ENCODE measurements at regions not wholly inside any gene's neighbourhood (a gene's known extent, or its start where the extent isn't known, plus 50 kb on each side); places are given as distances from the start of the nearest gene placed in this dataset.
A peak's percentile ranks its signal among the peaks of the same experiment; 100 is the strongest.

DNA sequence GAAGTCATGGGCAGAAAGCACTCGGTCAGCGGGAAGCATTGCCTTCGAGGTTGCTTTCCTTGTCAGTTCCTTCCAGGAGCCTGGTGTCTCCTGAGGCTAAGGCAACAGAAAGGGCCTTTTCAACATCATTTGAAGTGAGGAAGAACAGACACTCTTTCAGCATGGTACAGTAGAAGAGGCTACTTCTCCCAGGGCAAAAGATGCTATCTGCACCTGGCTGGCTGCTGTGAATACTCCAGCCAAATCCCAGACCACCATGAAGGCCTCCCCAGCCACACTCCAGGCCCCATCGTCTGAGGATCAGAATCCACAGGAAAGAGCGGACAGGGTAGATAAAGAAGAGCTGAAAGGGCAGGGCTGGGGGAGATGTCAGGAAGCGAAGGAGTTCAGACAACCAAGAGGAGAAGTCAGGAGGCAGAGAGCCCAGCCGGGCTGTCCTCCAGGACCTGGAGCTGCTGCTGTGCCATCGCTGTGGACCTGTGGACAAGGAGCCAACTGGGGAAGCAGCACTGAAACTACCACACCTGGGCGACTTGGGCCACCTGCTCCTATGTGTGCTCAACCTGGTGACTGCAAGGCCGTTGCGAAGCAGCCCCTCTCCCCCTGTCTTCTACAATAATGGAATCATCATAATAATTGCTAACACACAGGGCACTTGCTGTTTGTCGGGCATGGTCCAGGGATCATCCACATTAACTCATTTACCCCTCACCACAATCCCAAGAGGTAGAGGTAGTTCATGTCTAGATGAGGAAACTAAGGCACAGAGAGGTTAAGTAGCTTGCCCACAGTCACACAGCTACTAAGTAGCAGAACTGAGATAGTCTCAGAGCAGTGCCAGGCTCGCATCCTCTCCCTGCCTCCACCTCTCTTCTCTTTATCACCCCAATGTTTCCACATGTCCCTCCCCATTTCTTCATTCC is 88.0 kb upstream of the ZBTB40 start:
- DNase-seq = no peak

DNA sequence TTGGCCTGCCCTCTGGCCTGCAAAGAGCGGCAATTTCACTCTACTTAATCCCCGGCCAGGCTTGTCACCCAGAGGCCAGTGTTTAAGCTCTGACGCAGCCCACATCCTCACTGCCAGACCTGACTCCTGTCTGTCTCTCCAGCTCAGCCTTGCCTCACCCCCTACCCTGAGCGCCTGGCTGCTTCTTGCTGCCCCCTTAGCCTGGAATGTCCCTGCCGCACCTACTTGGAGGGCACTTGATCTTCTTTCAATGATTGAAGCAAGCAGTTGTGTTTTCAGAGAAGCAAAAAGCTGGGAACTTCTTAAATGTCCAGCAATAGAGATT is 87.4 kb upstream of the ZBTB40 start:
- no peak for DNase-seq

DNA sequence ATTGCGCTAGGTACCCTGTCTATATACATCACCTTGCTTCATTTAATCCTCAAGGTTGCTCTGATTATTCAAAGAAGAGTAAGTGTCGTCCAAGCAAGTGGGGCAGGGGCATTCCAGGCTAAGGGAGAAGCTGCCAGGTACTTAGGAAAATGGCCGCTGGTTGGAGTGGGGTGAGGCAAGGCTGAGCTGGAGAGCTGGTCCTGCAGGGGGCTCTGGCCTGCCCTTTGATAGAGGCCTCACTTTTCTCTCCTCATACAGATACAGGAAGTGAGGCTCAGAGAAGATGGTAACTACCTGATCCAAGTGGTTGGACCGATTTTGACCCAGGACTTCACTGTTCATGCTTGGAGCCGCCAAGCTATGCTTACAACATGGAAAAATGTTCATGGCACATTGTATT is 86.9 kb upstream of the ZBTB40 start:
- DNase-seq = peak; percentile 46

DNA sequence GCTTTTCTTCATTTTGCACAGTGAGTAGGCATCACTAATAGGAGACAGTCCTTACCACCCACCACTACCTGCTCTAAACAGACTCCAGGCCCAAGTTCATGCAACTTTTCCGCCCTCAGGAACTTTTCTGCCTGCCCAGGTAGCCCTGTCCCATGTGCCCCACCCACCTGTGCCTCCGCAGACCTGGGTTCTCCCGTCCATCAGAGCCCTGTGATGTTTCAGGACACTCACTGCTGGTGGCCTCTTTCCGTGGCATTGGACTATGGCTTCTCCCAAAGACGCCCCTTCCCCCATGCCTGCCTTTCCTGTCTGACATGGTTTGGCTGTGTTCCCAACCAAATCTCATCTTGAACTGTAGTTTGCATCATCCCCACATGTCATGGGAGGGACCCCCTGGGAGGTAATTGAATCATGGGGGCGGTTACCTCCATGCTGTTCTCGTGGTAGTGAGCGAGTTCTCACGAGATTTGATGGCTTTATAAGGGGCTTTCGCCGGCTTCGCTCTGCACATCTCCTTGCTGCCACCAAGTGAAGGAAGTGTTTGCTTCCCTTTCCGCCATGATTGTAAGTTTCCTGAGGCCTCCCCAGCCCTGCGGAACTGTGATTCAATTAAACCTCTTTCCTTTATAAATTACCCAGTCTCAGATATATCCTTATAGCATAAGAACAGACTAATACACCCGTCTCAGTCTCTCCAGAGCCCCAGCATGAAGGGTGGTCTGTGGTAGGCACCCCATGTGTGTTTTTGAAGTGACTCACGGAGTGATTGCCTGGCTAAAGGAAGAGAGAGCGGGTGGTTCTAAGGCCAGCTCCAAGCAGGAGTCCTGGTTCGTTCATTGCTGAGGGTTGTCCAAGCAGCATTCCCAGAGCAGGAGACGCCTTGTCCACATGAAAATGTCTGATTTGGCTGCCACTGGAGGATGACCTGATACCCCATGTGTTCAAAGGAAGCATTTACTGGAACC is 86.0 kb upstream of the ZBTB40 start:
- DNase-seq = peak; percentile 35

DNA sequence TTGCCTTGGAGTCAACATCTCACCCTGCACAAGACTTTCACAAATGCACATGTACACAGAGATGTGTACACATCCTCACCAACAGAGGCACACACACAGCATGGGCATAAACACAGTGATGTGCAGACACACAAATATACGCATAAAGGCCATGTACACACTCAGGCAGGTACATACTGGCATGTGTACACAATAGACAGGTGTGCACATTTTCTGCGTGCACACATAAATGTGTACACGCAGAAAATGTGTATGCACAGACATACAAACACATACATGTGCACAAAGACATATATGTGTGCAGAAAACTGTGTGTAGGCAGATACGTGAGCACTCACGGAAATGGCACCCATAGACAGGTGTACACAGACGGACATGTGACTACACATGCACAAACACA is 85.3 kb upstream of the ZBTB40 start:
- no peak for DNase-seq

DNA sequence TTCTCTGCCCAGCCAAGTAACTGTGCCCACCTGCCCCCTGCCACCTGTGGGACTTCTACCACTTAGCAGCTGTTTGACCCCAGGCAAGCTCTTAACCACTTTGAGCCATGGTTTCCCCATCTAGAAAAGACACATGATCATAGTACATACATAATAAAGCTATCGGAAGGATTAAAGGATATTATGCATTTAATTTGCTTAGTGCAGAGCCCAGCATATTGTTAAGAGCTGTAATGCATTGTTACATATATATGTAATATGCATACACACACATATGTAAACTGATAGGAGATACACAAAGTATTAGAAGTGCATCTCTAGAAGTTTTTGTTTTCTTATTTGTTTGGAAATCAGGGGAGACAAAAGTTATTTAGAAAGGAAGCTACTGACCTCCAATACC is 83.5 kb upstream of the ZBTB40 start:
- DNase-seq = no peak

DNA sequence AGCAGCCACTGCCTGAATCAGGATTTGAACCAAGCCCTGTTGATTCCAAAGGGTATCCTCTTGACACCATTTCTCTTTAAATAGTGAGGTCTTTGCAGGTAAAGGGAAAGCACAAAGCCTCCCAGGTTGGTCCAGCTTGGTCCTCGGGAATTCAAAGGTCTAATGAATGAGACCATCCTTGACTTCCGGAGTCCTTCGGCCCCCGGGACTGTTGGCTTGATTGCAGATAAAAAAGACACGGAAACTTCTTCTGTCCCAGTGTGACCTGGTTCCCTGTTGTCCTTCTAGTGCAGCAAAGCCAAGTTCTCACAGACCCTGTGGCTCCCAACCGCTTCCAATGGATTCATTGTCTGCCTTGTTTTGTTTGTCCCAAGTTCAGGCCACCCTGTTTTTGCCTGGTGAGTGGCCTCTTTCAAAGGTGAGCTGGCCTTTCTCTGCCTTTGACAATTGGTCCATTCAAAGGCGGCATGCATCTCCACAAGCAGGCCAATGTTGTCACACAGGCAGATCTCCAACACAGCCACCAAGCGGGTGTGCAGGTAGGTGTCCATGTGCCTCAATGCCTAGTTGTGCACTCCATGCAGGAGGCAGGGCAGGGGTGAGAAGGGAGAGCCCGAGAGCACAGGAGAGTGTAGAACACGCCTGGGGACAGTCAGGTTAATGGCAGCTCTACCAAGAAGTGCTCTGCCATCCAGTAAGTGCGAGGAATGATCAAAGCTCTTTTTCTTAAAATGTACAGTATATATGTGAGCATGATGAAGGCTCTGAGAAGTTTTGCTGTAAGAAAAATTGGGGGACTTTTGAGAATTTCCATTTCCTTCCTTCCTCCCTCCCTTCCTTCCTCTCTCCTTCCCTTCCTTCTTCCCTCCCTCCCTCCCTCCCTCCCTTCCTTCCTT is 82.1 kb upstream of the ZBTB40 start:
- DNase-seq = no peak

DNA sequence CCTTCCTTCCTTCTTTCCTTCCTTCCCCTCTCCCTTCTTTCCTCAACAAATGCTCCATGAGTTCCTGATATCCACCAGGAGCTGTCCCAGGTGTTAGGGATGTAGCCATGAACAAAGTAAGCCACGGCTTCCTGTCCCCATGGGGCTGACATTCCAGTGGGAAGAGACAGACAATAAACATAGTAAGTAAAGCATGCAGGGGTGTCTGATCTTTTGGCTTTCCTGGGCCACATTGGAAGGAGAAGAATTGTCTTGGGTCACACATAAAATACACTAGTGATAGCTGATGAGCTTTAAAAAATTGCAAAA is 81.5 kb upstream of the ZBTB40 start:
- DNase-seq = no peak

DNA sequence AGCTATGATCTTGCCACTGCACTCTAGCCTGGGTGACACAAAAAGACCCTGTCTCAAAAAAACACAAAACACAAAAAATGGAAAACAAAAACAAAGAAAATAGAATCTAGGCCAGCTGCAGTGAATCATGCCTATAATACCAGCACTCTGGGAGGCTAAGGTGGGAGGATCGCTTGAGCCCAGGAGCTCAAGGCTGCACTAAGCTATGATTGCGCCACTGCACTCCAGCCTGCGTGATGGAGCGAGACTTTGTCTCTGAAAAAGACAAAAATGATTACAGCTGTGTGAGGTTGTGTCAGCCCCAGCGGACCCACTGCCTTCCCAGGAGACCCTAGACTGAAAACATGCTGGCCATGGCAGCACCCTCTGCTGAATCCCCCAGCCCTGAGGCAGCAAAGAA is 80.2 kb upstream of the ZBTB40 start:
- DNase-seq = no peak

DNA sequence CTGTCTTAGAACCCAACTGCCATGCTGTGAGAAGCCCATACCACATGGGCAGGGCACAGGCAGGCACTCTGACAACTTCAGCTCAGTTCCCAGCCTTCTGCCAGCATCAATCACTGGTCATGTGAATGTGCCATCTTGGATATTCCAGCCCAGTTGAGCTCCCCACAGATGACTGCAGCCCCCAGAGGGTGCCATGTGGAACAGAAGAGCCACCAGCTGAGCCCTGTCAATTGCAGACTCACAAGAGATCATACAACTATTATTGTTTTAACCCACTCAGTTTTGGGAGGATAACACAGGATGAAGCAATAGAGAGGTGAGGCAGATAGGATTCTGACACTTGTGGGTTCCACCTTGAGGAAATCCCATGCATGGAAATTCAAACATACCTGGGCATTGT is 78.4 kb upstream of the ZBTB40 start:
- DNase-seq = no peak

DNA sequence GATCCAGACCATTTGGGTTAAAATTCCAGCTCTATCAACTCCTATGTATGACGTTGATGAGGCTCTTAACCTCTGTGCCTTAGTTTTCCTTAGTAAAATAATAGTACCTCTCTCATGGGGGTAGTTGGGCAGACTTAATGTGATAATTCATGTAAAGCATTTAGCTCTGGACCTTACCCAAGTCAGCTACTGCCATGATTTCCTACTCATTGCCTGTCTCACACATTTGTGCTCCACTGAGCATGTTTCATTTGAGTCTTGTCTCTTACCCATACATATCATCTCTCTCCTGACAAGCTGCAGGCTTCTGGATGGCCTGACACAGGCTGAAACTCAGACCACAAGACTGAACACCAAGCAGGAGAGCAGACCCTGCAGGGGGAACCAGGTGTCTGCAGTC is 77.7 kb upstream of the ZBTB40 start:
- no peak for DNase-seq

DNA sequence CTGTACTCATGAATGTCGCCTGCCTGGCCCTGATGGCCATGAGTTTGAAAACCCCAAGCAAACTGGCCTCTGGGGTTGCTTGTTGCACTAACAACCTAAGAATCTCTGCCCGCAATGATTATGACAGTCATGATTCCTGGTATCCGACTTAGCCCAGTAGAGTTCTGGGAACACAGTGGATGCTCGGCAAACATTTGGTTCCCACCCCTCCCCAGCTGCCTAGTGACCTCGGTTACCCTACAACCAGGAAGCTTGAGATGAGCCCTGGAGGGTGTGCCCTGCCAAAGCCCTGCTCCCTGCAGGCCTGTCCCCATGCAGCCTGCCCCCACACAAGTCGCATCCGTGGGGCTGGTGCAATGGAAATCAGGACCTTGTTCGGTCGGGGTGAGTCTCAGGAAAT is 76.0 kb upstream of the ZBTB40 start:
- DNase-seq = no peak

DNA sequence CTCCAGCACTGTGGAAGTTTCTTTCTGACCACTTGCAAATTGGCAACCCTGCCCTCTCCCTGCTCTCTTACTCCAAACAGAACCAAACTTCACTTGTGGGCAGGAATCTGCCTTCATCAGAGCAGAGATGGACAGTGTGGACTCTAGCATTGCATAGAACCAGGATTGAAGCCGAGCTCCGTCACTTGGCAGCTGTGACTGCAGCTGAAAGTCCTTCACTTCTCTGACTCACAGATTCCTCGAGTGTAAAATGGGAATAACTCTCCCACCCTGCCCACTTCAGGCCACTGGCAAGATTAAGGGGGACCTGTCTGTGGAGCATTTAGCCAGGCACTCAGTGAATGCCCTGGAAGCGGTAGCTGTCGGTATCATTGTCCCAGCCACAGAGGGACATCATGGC is 75.7 kb upstream of the ZBTB40 start:
- DNase-seq = no peak

DNA sequence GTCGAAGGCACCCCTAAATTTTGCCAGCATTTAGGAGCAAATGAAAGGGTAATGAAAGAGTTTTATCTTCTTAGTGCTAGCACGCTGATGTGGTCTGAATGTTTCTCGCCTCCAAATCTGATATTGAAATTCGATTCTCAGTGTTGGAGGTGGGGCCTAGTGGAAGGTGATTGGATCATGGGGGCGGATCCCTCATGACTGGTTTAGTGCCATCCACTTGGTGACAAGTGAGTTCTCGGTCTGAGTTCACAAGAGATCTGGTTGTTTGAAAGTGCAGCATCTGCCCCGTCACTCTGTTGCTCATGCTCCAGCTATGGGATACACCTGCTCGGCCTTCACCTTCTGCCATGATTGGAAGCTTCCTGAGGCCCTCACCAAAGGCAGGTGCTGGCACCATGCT is 75.1 kb upstream of the ZBTB40 start:
- no peak for DNase-seq

DNA sequence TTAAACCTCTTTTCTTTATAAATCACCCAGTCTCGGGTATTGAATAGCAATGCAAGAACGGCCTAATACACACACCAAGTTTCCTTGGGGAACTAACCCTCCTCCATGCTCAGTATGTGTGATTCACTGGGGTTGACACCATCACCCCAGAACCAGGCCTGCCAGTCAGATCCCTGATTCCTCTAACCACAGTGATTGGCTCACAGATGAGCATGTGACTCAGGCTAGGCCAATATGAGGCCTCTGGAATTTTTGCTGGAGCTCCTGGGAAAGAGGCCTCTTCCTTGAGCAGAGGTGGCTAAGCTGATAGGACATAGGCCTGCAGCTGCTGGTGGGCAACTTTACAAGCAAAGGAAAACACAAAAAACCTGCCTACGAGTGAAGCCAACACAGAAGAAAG is 74.7 kb upstream of the ZBTB40 start:
- DNase-seq = no peak

DNA sequence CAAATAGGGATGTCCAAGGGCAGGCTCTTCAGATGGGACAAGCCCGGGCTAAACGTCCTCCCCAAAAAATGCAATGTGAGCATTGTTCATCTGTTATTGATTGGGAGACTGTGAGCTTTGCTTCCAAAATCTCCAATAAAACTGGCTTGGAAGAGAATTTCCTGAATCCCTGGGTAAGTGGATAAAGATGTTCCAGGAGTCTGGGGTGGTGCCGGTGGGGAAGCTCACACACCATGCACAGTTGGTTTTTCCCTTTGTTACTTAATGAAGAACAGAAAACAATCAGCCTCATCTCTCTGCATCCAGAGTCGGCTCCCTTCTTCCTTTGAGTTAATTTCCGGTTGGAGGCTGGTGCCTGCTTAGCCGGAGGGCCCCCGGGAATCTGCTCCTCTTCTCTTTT is 72.1 kb upstream of the ZBTB40 start:
- no peak for DNase-seq

DNA sequence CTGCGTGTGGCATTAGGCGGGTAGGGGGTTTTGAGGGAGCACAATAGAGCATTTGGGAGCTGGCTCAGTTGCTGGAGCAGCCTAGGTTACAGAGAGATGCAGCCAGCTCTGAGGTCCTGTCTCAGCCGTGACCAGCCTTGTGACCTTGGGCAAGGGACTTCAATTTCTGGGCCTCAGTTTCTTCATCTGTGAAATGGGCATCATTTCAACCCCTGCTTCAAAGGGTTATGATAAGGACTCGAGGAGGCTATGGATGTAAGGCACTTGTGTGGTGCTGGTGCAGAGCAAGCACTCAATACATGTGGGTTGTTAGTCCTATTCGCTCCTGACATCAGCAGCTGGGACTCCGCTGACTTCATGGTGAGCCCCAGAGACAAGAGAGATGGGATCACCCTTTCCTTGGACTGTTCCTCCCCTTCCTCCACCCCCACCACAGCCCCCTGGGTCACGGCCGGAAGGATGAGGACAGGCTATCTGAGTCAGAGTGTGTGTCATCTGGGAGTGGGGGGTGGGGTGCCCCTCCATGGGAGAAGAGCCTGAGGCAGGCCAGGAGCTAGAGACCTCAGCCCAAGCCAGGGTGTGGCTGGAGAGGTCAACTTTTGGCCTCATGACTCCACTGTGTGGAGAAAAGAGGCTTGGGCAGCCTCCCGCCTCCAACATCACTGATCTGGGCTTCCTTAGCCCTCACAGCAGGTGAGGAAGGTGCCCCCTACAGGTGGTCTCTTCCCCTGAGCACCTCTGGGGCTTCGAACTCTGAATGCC is 71.4 kb upstream of the ZBTB40 start:
- no peak for DNase-seq

DNA sequence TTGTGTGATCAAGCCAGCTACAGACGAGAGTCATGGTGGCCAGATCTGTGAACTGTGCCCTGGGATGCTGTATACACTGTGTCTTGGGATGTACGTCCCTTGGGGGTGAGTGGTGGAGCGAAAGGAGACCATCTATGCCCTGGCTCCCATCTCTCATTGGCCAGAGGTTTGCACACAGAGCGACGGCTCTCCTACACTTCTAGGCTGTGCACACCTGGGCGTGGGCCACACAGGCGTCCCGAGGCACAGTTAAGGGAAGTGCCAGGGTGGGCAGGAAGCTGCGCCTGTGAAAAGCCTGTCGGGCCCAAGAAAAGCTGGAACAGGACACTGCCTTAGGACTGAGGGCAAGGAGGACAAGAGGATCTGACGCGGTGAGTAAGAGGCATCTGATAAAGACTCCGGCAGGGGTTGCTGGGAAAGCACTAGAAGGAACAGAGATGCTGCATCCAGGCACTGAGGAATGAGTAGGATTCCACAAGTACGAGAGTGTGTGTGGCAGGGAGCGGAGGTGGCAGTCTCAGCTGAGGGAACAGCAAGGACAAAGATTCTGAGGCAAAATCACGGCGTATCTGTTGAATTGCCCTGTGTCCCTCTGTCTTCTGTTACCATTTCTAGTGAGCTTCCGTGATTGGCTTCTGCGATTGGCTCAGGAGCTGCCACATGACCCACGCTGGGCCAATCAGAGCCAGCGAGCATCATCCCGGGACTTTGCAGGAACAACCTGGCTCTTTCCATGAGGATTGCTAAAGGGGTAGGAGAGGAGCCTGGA is 67.9 kb upstream of the ZBTB40 start:
- DNase-seq = no peak

DNA sequence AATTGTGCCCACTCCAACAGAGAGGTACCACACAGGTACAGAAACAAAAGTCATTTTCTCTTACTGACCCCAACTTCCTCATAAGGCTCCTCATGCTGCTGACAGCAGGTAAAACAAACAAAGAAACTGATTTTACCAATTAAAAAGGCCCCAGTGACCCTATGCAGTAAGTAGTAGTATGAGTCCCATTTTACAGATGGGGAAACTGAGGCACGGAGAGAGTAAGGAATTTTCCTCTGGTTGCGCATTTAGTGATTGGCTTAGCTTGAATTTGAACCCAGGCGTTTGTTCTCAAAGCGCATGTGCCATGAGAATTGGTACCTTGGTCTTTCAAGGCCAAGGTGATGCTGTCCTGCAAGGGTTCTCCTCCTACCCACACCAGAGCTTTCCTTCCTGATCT is 66.1 kb upstream of the ZBTB40 start:
- no peak for DNase-seq

DNA sequence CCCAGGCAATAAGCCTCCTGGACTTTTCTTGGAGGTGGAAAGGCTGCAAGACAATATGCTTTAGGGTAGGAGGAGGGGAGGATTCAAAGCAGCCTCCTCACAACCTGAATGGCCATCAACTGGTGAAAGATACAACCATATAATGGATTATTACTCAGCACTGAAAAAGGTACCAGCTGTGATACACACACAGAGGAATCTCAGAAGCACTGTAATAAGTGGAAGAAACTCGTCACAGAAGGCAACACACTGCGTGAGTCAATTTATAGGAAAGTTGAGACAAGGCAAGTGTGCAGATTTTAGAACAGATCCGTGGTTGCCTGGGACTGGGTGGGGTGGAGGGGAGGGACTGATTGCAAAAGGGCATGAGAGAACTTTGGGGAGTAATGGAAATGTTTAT is 64.9 kb upstream of the ZBTB40 start:
- no peak for DNase-seq

DNA sequence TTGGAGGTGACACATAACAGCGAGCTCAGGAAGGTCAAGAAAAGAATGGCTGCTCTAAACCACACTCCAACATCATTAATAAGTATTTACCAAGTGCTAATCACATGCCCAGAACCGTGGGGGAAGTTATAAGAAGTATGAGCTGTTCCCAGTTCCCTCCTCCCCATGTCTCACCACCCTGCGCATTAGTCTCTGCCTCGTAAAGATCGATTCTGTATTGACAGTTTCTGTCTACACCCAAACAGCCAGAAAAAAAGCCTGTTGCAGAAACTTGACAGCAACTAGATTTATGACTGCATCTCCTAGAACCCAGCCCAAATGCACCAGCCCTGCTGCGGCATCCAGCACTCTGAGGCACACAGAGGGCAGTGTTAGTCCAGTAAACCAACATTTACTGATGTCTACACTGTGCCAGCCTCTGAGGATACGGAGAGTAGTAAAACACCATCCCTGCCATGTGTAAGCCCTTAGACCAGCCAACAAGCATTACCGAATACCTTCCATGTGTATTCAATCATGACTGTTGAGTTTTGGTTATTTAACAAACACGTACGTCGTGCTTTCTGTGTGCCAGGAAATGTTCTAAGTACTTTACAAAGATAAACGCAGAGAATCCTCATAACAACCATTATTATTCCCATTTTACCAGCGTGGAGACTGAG is 63.6 kb upstream of the ZBTB40 start:
- no peak for DNase-seq

All from NCI-H82 (cell line).